K562 (cell line): ENCODE measurements at regions not wholly inside any gene's neighbourhood (a gene's known extent, or its start where the extent isn't known, plus 50 kb on each side); places are given as distances from the start of the nearest gene placed in this dataset.

ENCODE experiments used
- ATAC-seq: fragments of 200-7000 bp; cut with Tn5 transposase; 3 replicates; pipeline ENCODE4 v1.9.1; 2020; ENCODE audit warnings: moderate library complexity
- BruUV-seq: library from RNA; stranded (reverse); fragments of 400-500 nt; replicated peaks from 2 replicates; lab custom pipeline; 2021; lab: Mats Ljungman, UMichigan
- CTCF ChIA-PET: fragments of 300-600 bp; formaldehyde crosslinking; extraction: SDS; loops from one replicate; lab custom pipeline; 2021; ENCODE audit warnings: low intra/inter-chr PET ratio; lab: Yijun Ruan, JAX
- POLR2A ChIA-PET: fragments of 300-600, 350-650 bp; sonication (Branson Sonifier 250); formaldehyde crosslinking; extraction: SDS; loops from one replicate; lab custom pipeline; 2021; ENCODE audit warnings: antibody characterized with exemption, inconsistent platforms; lab: Yijun Ruan, JAX
- DNase-seq, 4 experiments: peaks; one replicate each; pipeline versions ENCODE4 v3.0.0 to v3.0.0-alpha.2; 2011 to 2018; ENCODE audit warnings: low spot score in 3 of 4, mixed read lengths in 3 of 4; ENCODE audit errors: extremely low read depth in 1 of 4
- FAIRE-seq: peaks from 2 replicates; lab custom pipeline; 2011; peaks lifted over from hg19 to GRCh38; lab: Jason Lieb, UNC
- H2AFZ ChIP-seq: 2 replicates; pipeline ENCODE4 v1.6.0; 2011; ENCODE audit warnings: low read depth, low read length, control low read depth, inconsistent platforms
- H3K27ac ChIP-seq: fragments of 200-600 bp; 3 replicates; pipeline ENCODE4 v1.8.0; 2011; ENCODE audit warnings: low read depth, mild to moderate bottlenecking, control low read depth, inconsistent platforms, low read length, moderate library complexity, mixed read lengths; ENCODE audit errors: extremely low read depth
- H3K27me3 ChIP-seq, 2 experiments: fragments of 300-600 bp in 1 of 2; 2 replicates in 1 of 2; 3 replicates in 1 of 2; pipeline versions ENCODE4 v1.6.0 to v1.8.0; 2011; ENCODE audit warnings: inconsistent platforms in 2 of 2, low read length in 2 of 2, mild to moderate bottlenecking in 1 of 2, mixed read lengths in 1 of 2, moderate library complexity in 1 of 2; ENCODE audit not compliant: control insufficient read depth in 2 of 2, insufficient read depth in 2 of 2
- H3K36me3 ChIP-seq: fragments of 300-600 bp; 3 replicates; pipeline ENCODE4 v1.8.0; 2011; ENCODE audit warnings: mild to moderate bottlenecking, low read length, inconsistent platforms; ENCODE audit not compliant: control insufficient read depth, insufficient read depth
- H3K4me1 ChIP-seq, 2 experiments: fragments of 200-600 bp in 1 of 2; replicated peaks in 1 of 2; 2 replicates in 1 of 2; 3 replicates in 1 of 2; pipeline versions ENCODE4 v1.5.1 to v1.8.0; 2011; ENCODE audit warnings: inconsistent platforms in 2 of 2, low read length in 2 of 2, mild to moderate bottlenecking in 1 of 2, mixed read lengths in 1 of 2, moderate library complexity in 1 of 2; ENCODE audit not compliant: control insufficient read depth in 2 of 2, insufficient read depth in 2 of 2
- H3K4me2 ChIP-seq: 2 replicates; pipeline ENCODE4 v1.6.1; 2011; ENCODE audit warnings: low read length, control low read depth, inconsistent platforms, mixed read lengths; ENCODE audit not compliant: insufficient read depth
- H3K4me3 ChIP-seq: fragments of 200-600 bp; sonication (generic), shearing (Covaris generic); 2 replicates; pipeline ENCODE4 v1.5.1; 2016; ENCODE audit warnings: control low read depth, inconsistent platforms
- H3K79me2 ChIP-seq: fragments of 200-600 bp; 3 replicates; pipeline ENCODE4 v1.8.0; 2011; ENCODE audit warnings: low read length, inconsistent platforms; ENCODE audit not compliant: control insufficient read depth, insufficient read depth
- H3K9ac ChIP-seq, 2 experiments: 2 replicates each; pipeline versions ENCODE4 v1.6.0 to v1.6.1; 2011; ENCODE audit warnings: low read depth in 2 of 2, low read length in 2 of 2, control low read depth in 1 of 2, inconsistent platforms in 1 of 2, mild to moderate bottlenecking in 1 of 2, mixed read lengths in 1 of 2; ENCODE audit not compliant: insufficient read depth in 1 of 2
- H3K9me1 ChIP-seq: one replicate; pipeline ENCODE4 v1.6.0; 2011; ENCODE audit warnings: inconsistent platforms, mild to moderate bottlenecking, low read length, moderate library complexity; ENCODE audit not compliant: control insufficient read depth, insufficient read depth
- H3K9me3 ChIP-seq: replicated peaks from 2 replicates; pipeline ENCODE4 v1.5.1; 2011; ENCODE audit warnings: low read depth, low read length, inconsistent platforms; ENCODE audit not compliant: control insufficient read depth, insufficient read depth
- H4K20me1 ChIP-seq: replicated peaks from 2 replicates; pipeline ENCODE4 v1.6.1; 2011; ENCODE audit warnings: low read length, inconsistent platforms, mixed read lengths; ENCODE audit not compliant: control insufficient read depth, insufficient read depth
- ATF7 ChIP-seq: fragments of 450-650 bp; IDR thresholded peaks from 2 replicates; pipeline ENCODE4 v1.7.1; 2014; ENCODE audit warnings: mild to moderate bottlenecking, moderate library complexity
- FOXK2 ChIP-seq, 2 experiments: fragments of 450-650 bp; IDR thresholded peaks in 1 of 2; conservative IDR thresholded peaks in 1 of 2; 2 replicates each; pipeline ENCODE4 v1.6.1; 2016; ENCODE audit warnings: low read depth in 2 of 2, mild to moderate bottlenecking in 1 of 2
- HNRNPK ChIP-seq: fragments of 200-400 bp; formaldehyde crosslinking; IDR thresholded peaks from one replicate; pipeline ENCODE4 v1.6.1; 2018; ENCODE audit warnings: mild to moderate bottlenecking, low read depth, low read length; ENCODE audit not compliant: poor library complexity, severe bottlenecking
- KAT7 ChIP-seq: sonication (generic); formaldehyde crosslinking; IDR thresholded peaks from 2 replicates; pipeline ENCODE4 v1.8.0; 2022; ENCODE audit warnings: missing genetic modification reagents, mild to moderate bottlenecking, borderline replicate concordance
- NFXL1 ChIP-seq: fragments of 450-650 bp; formaldehyde crosslinking; IDR thresholded peaks from 2 replicates; pipeline ENCODE4 v1.4.0; 2021; ENCODE audit warnings: mild to moderate bottlenecking
- SMARCB1 ChIP-seq: IDR thresholded peaks from 2 replicates; pipeline ENCODE4 v1.6.1; 2011; ENCODE audit warnings: improper control_type of control experiment, low read depth; ENCODE audit not compliant: insufficient read length
- SRSF3 ChIP-seq: fragments of 200-400 bp; formaldehyde crosslinking; IDR thresholded peaks from 2 replicates; pipeline ENCODE4 v1.6.1; 2016; ENCODE audit warnings: mild to moderate bottlenecking, low read length, moderate library complexity; ENCODE audit not compliant: insufficient read depth
- ZKSCAN3 ChIP-seq: fragments of 250-450 bp; sonication (Bioruptor Pico); IDR thresholded peaks from 2 replicates; pipeline ENCODE4 v1.4.0; 2020
- ZNF561 ChIP-seq: fragments of 450-650 bp; formaldehyde crosslinking; conservative IDR thresholded peaks from 2 replicates; pipeline ENCODE4 v1.4.0; 2020; ENCODE audit warnings: mild to moderate bottlenecking, moderate library complexity
- WGBS: fragments of 100-300 bp; shearing (Covaris generic); methylation state at CpG from one replicate; pipeline ENCODE4 v1.1.6; 2016; ENCODE audit warnings: low coverage, mixed read lengths; ENCODE audit not compliant: insufficient coverage; ENCODE audit errors: missing lambda C conversion rate; 5-methylcytosine and 5-hydroxymethylcytosine counted together
- in situ Hi-C: fragments of 300-500 bp; cut with MboI; formaldehyde crosslinking; loops from 4 replicates; pipeline ENCODE4 v1.15.0; 2018; ENCODE audit warnings: inconsistent platforms, mixed read lengths
- intact Hi-C: fragments of 100-400 bp; cut with micrococcal nuclease; formaldehyde crosslinking; loops from 2 replicates; pipeline ENCODE4 v1.14.2; 2022
- TF ChIP-seq, protein P1 (sequence below): sonication (generic); IDR thresholded peaks from 2 replicates; pipeline ENCODE4 v1.6.1; 2016
- TF ChIP-seq, protein P2 (sequence below): fragments of 250-450 bp; sonication (Bioruptor Pico); IDR thresholded peaks from 2 replicates; pipeline ENCODE4 v1.5.0; 2021
- TF ChIP-seq, protein P3 (sequence below): fragments of 450-650 bp; formaldehyde crosslinking; IDR thresholded peaks from 2 replicates; pipeline ENCODE4 v1.4.0; 2022; ENCODE audit warnings: missing genetic modification characterization

DNA sequence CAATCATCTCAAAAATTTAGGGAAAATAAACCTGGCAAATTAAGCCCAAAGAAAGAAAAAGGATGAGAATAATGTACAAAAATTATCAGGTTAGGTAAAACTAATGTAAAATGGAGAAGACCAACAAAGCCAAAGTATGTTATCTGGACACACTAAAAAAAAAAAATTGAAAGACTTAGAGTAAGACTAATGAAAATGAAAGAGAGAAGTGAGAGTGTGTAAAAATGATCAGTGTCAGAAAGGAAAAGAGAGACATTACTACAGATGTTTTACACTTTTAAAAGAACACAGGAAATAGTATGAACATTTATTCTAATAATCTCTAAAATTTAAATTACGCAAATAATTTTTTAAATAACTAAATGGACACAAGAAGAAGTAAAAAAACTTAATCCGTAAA lies 573.3 kb upstream of the NR2F2 start:
- H3K4me1 ChIP-seq = no peaks in the 10 kb centered on the region; a peak in 1 of 5 replicates
- H2AFZ ChIP-seq = no peak overlapping the region
- in situ Hi-C loops (no loop called here), intact Hi-C loops (no loop called here)
- BruUV-seq = no TSS peak
- H4K20me1 ChIP-seq = no peaks in the 10 kb centered on the region
- H3K36me3 ChIP-seq = peaks cover 3% of the 10 kb centered on the region; the same call in 1 of the 3 replicates
- TF ChIP-seq, protein P1, sequence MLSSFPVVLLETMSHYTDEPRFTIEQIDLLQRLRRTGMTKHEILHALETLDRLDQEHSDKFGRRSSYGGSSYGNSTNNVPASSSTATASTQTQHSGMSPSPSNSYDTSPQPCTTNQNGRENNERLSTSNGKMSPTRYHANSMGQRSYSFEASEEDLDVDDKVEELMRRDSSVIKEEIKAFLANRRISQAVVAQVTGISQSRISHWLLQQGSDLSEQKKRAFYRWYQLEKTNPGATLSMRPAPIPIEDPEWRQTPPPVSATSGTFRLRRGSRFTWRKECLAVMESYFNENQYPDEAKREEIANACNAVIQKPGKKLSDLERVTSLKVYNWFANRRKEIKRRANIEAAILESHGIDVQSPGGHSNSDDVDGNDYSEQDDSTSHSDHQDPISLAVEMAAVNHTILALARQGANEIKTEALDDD = no peak
- TF ChIP-seq FOXK2 (conservative IDR thresholded peaks at IDR 0.05 in 1 of 2, IDR thresholded peaks at IDR 0.05 in 1 of 2; ENCODE audit: low read depth in 2 of 2) (no peak), ZNF561 (CRISPR knock-in tag) (no peak), ZKSCAN3 (CRISPR knock-in tag) (no peak)
- 96% methylated on average over 2 of the region's 2 CpGs for WGBS
- ChIA-PET CTCF (no interaction called here), POLR2A (no interaction called here)
- ATAC-seq (no peak), DNase-seq (no peak), FAIRE-seq (no peak)
- H3K9ac ChIP-seq = no peak overlapping the region
- H3K9me3 ChIP-seq = no peaks in the 10 kb centered on the region
- no peak overlapping the region for H3K4me2 ChIP-seq
- no peak overlapping the region for H3K4me3 ChIP-seq
- no peaks in the 10 kb centered on the region for H3K79me2 ChIP-seq
- H3K27ac ChIP-seq = no peak overlapping the region
- no peaks in the 10 kb centered on the region for H3K9me1 ChIP-seq
- no peaks in the 10 kb centered on the region for H3K27me3 ChIP-seq

DNA sequence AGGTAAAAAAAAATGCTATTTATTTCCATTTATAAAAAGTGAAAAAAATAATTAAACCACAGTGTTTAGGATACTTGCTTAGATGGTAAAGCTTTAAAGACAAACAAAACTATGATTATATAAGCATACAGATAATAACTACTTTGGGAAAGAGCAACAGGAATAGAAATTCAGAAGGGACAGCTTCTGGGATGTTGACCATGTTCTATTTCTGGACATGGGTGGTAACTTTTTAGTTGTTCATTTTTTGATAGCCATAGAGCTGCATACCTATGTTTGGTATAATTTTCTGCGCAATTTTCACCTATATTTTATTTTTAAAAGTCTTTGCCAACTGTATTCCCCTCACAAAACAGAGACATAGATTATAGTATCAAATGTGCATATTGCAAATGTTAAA lies 572.0 kb upstream of the NR2F2 start:
- in situ Hi-C loops = no loop called here
- BruUV-seq = no TSS peak

More for the DNA sequence above, 572.0 kb upstream of the NR2F2 start:
- intact Hi-C loops = no loop called here
- Histone ChIP-seq H2AFZ (no peak overlapping the region), H3K36me3 (peaks cover 3% of the 10 kb centered on the region; the same call in 1 of the 3 replicates), H3K9me1 (no peaks in the 10 kb centered on the region), H3K4me1 (no peaks in the 10 kb centered on the region; a peak in 1 of 5 replicates), H3K4me3 (no peak overlapping the region), H3K27ac (no peak overlapping the region), H4K20me1 (no peaks in the 10 kb centered on the region), H3K27me3 (no peaks in the 10 kb centered on the region), H3K9me3 (no peaks in the 10 kb centered on the region), H3K9ac (no peak overlapping the region), H3K79me2 (no peaks in the 10 kb centered on the region), H3K4me2 (no peak overlapping the region)
- 78% methylated on average over 1 of the region's 1 CpG for WGBS
- no peak for ATAC-seq
- no peak for FAIRE-seq
- DNase-seq = no peak
- TF ChIP-seq KAT7 (CRISPR knock-in tag) (no peak), SMARCB1 (no peak), SRSF3 (no peak), HNRNPK (no peak), ATF7 (no peak), NFXL1 (CRISPR knock-in tag) (no peak)
- TF ChIP-seq, protein P2, sequence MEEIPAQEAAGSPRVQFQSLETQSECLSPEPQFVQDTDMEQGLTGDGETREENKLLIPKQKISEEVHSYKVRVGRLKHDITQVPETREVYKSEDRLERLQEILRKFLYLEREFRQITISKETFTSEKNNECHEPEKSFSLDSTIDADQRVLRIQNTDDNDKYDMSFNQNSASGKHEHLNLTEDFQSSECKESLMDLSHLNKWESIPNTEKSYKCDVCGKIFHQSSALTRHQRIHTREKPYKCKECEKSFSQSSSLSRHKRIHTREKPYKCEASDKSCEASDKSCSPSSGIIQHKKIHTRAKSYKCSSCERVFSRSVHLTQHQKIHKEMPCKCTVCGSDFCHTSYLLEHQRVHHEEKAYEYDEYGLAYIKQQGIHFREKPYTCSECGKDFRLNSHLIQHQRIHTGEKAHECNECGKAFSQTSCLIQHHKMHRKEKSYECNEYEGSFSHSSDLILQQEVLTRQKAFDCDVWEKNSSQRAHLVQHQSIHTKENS = no peak
- TF ChIP-seq, protein P3, sequence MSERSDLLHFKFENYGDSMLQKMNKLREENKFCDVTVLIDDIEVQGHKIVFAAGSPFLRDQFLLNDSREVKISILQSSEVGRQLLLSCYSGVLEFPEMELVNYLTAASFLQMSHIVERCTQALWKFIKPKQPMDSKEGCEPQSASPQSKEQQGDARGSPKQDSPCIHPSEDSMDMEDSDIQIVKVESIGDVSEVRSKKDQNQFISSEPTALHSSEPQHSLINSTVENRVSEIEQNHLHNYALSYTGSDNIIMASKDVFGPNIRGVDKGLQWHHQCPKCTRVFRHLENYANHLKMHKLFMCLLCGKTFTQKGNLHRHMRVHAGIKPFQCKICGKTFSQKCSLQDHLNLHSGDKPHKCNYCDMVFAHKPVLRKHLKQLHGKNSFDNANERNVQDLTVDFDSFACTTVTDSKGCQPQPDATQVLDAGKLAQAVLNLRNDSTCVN (CRISPR knock-in tag) = no peak
- CTCF ChIA-PET = no interaction called here
- POLR2A ChIA-PET = no interaction called here
